ENCODE measurements at regions not wholly inside any gene's neighbourhood (a gene's known extent, or its start where the extent isn't known, plus 50 kb on each side); places are given as distances from the start of the nearest gene placed in this dataset.

DNA sequence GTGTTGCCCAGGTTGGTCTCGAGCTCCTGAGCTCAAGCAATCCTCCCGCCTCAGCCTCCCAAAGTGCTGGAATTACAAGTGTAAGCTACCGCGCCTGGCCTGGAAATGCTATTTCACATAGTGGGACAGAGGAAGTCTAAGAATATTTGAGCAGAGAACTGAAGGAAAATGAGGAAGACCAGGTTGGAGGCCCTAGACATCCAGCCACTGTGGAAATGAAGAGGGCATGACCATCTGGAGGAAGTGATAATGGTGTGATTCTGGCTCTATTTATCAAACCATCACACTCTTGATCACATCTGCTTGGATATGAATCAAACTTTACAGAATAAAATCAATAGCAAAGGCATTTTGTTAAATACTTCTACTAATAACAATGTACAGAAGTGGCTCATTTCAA, 65.9 kb upstream of the ARHGEF3 start:
- no peak for DNase-seq (ENCODE audit: low read depth in 2 of 2)

- no peak for DNase-seq (ENCODE audit: low read depth in 2 of 2)
These were observed 63.3 kb upstream of the ARHGEF3 start for GRCh38 chr3:56864918-56865524.

GRCh38 chr3:56864090-56864489, 62.3 kb upstream of the ARHGEF3 start:
- peak; percentile 48 to 50 for DNase-seq (ENCODE audit: low read depth in 2 of 2)

- no peak for DNase-seq (ENCODE audit: low read depth in 2 of 2)
These were observed 60.8 kb upstream of the ARHGEF3 start for GRCh38 chr3:56862352-56863062.

GRCh38 chr3:56861511-56861910, 59.8 kb upstream of the ARHGEF3 start:
- DNase-seq (ENCODE audit: low read depth in 2 of 2), result no peak

DNA sequence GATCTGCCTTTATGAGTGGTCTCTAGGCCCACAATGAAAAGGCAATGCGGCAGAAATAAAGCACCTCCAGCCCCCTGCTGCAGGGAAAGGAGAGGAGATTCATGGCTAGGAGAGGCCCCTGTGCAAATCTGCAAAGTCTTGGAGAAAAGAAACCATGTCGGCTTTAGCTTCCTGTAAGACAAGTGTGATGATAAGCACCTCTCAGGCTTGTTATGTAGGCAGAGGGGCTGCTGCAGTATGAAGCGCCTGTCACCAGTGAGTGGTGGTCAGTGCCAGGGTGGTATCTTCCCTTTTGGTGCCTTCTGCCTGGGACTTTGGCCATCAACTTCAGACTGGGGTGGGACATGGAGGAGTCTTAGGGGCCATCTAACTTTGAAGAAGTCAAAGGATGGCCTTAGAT, 59.2 kb upstream of the ARHGEF3 start:
- no peak for DNase-seq (ENCODE audit: low read depth in 2 of 2)

- no peak for DNase-seq (ENCODE audit: low read depth in 2 of 2)
These were observed 58.6 kb upstream of the ARHGEF3 start for GRCh38 chr3:56860351-56860750.

DNA sequence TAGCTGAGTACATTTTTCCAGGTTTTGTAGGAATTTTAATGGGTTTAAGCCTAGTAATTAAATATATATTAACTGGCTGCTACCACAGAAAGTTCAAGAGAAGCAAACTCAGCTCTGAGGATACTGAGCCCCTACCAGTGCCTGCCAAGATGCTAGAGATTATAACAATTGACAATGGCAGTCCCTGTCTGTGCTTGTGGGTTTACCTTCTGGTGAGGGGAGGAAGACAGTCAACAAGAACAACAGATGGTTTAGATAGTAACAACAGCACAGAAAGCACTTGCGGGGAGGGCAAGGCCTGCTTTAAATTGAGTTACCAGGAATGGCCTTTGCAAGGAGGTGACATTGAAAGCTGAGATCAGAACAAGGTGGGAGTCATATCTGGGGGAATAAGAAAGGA, 56.6 kb upstream of the ARHGEF3 start:
- DNase-seq (ENCODE audit: low read depth in 2 of 2), result no peak

- no peak for DNase-seq (ENCODE audit: low read depth in 2 of 2)
These were observed 55.4 kb upstream of the ARHGEF3 start for GRCh38 chr3:56857178-56857577.

GRCh38 chr3:56856752-56857151, 55.0 kb upstream of the ARHGEF3 start:
- DNase-seq (ENCODE audit: low read depth in 2 of 2), result no peak

DNA sequence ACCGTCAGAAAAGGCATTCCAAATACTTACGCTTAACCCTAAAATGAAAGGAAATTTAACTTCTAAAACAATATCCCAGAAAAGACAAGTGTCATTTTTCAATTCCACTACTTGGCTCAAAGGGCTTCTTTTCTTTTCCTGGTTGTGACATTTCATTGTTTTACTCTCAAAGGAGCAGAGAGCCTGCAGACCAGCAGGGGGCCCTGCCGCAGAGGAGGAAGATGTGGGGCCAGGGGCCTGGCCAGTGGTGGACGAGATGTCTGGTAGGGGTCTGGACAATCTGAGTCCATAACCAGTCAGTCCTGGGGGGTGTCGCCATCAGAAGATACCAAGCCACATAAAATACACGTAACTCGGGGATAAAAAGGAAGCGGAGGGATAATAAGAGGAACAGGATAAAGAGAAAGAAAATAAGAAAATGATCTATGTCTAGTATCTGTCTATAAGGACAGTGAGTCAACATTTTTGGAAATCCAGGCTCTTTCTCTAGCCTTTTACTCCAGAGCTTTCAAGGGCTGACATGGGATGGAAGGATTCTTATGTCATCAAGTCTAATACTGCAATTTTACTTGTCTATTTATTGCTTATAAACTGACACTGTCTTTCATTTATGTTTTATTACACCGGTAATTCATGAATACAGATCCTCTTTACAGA, 54.2 kb upstream of the ARHGEF3 start:
- peak; percentile 36 to 38 for DNase-seq (ENCODE audit: low read depth in 2 of 2)

- no peak for DNase-seq (ENCODE audit: low read depth in 2 of 2)
These were observed 53.3 kb upstream of the ARHGEF3 start for GRCh38 chr3:56854856-56855611.

GRCh38 chr3:56851966-56852884, 50.5 kb upstream of the ARHGEF3 start:
- no peak for DNase-seq (ENCODE audit: low read depth in 2 of 2)
